ENCODE measurements at regions not wholly inside any gene's neighbourhood (a gene's known extent, or its start where the extent isn't known, plus 50 kb on each side); places are given as distances from the start of the nearest gene placed in this dataset.

- intact Hi-C loops (cut with DNase I) = no loop called here
- H3K9me3 ChIP-seq = peaks cover 0 to 8% (median 0%) of the 10 kb centered on the region in 4 donors
- no peaks in the 10 kb centered on the region for H3K27me3 ChIP-seq
- no peak overlapping the region for H3K27ac ChIP-seq (replicated peaks in 1 of 4)
- TF ChIP-seq POLR2A (IDR thresholded peaks at IDR 0.05; ENCODE audit: low read depth) (no peak), POLR2AphosphoS5 (IDR thresholded peaks at IDR 0.05) (no peak), CTCF (IDR thresholded peaks at IDR 0.05) (no peak)
- 90% methylated on average over 5 of the region's 5 CpGs for WGBS
- H3K36me3 ChIP-seq = no peaks in the 10 kb centered on the region
- DNase-seq (ENCODE audit: extremely low spot score) = no peak
- no peaks in the 10 kb centered on the region for H3K4me1 ChIP-seq
- no peak overlapping the region for H3K4me3 ChIP-seq
Measured at GRCh38 chr20:12617076-12617475, 391.7 kb upstream of the SPTLC3 start.

- Histone ChIP-seq H3K36me3 (no peaks in the 10 kb centered on the region), H3K27ac (replicated peaks in 1 of 4) (no peak overlapping the region), H3K27me3 (no peaks in the 10 kb centered on the region), H3K9me3 (no peaks in the 10 kb centered on the region), H3K4me3 (no peak overlapping the region), H3K4me1 (no peaks in the 10 kb centered on the region)
- intact Hi-C loops (cut with DNase I) = no loop called here
- whole genome bisulfite sequencing = 72% methylated on average over 1 of the region's 1 CpG
- no peak for TF ChIP-seq POLR2AphosphoS5 (IDR thresholded peaks at IDR 0.05)
- TF ChIP-seq POLR2A (IDR thresholded peaks at IDR 0.05; ENCODE audit: low read depth) = no peak
- no peak for TF ChIP-seq CTCF (IDR thresholded peaks at IDR 0.05)
- TF ChIP-seq EP300 (IDR thresholded peaks at IDR 0.05) = no peak
- no peak for DNase-seq (ENCODE audit: extremely low spot score)
Measured at GRCh38 chr20:12623870-12624269, 384.9 kb upstream of the SPTLC3 start.

GRCh38 chr20:12627485-12627884 is 381.3 kb upstream of the SPTLC3 start:
- no peak overlapping the region for H3K4me3 ChIP-seq
- H3K36me3 ChIP-seq = no peaks in the 10 kb centered on the region
- no peak for DNase-seq (ENCODE audit: extremely low spot score)
- H3K27ac ChIP-seq (replicated peaks in 1 of 4) = no peak overlapping the region
- no peak for TF ChIP-seq CTCF (IDR thresholded peaks at IDR 0.05)
- no peaks in the 10 kb centered on the region for H3K27me3 ChIP-seq
- 59% methylated on average over 4 of the region's 4 CpGs for WGBS
- intact Hi-C loops (cut with DNase I) = no loop called here
- no peaks in the 10 kb centered on the region for H3K4me1 ChIP-seq
- H3K9me3 ChIP-seq = no peaks in the 10 kb centered on the region

GRCh38 chr20:12638633-12639312 is 370.0 kb upstream of the SPTLC3 start:
- Histone ChIP-seq H3K4me1 (no peaks in the 10 kb centered on the region), H3K36me3 (no peaks in the 10 kb centered on the region), H3K27me3 (no peaks in the 10 kb centered on the region), H3K27ac (replicated peaks in 1 of 4) (no peak overlapping the region), H3K9me3 (no peaks in the 10 kb centered on the region), H3K4me3 (no peak overlapping the region)
- DNase-seq (ENCODE audit: extremely low spot score) = no peak
- TF ChIP-seq POLR2AphosphoS5 (IDR thresholded peaks at IDR 0.05) = no peak
- TF ChIP-seq EP300 (IDR thresholded peaks at IDR 0.05) = no peak
- no peak for TF ChIP-seq CTCF (IDR thresholded peaks at IDR 0.05)
- no peak for TF ChIP-seq POLR2A (IDR thresholded peaks at IDR 0.05; ENCODE audit: low read depth)
- 84% methylated on average over 7 of the region's 7 CpGs for WGBS
- intact Hi-C loops (cut with DNase I) = no loop called here

DNA sequence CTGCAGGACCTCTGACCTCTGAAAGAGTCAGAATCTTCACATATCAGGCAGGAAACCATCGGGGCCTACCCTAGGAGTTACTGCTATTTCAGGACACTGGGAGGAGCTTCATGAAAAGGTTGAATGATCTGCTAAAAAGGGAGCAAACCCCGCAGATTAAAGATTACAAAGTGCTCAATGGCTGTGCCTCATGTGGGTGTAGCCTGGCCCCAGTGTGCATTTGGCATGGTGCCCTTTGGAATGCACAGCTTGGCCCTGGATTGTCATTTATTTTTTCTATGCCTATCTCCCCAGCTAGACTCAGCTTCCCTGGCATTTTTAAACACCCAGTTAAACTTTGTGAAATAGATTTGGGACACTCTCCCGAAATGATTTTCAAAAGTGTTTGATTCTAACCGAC is 368.5 kb upstream of the SPTLC3 start:
- Histone ChIP-seq H3K27ac (replicated peaks in 1 of 4) (no peak overlapping the region), H3K27me3 (no peaks in the 10 kb centered on the region), H3K9me3 (no peaks in the 10 kb centered on the region), H3K4me1 (no peaks in the 10 kb centered on the region), H3K36me3 (no peaks in the 10 kb centered on the region), H3K4me3 (no peak overlapping the region)
- TF ChIP-seq CTCF (IDR thresholded peaks at IDR 0.05) (no peak), POLR2A (IDR thresholded peaks at IDR 0.05; ENCODE audit: low read depth) (no peak), EP300 (IDR thresholded peaks at IDR 0.05) (no peak), POLR2AphosphoS5 (IDR thresholded peaks at IDR 0.05) (no peak)
- 80% methylated on average over 4 of the region's 4 CpGs for WGBS
- intact Hi-C loops (cut with DNase I) = no loop called here
- DNase-seq (ENCODE audit: extremely low spot score) = no peak
